T1000 (cell line): ENCODE measurements at regions not wholly inside any gene's neighbourhood (a gene's known extent, or its start where the extent isn't known, plus 50 kb on each side); places are given as distances from the start of the nearest gene placed in this dataset.

Experiments used
- DNase-seq: peaks from one replicate; lab custom pipeline; 2025; ENCODE audit warnings: mixed read lengths; lab: John Stamatoyannopoulos, UW

GRCh38 chr1:201656311-201657032 lies 117.5 kb downstream of the NAV1 start:
- peak; percentile 37 for DNase-seq

- DNase-seq = no peak
Measured at GRCh38 chr1:201659572-201659971, 120.6 kb downstream of the NAV1 start.

GRCh38 chr1:201660931-201661822 lies 122.2 kb downstream of the NAV1 start:
- no peak for DNase-seq

- DNase-seq = no peak
Measured at GRCh38 chr1:201661823-201662359, 123.0 kb downstream of the NAV1 start.

- DNase-seq = no peak
Measured at GRCh38 chr1:201662646-201663045, 123.7 kb downstream of the NAV1 start.

- DNase-seq = no peak
Measured at GRCh38 chr1:201663491-201664113, 124.7 kb downstream of the NAV1 start.

- no peak for DNase-seq
Measured at GRCh38 chr1:201665036-201665435, 126.1 kb downstream of the NAV1 start.

GRCh38 chr1:201666102-201666501 lies 127.2 kb downstream of the NAV1 start:
- DNase-seq = no peak

- DNase-seq = no peak
Measured at GRCh38 chr1:201666645-201667044, 127.7 kb downstream of the NAV1 start.

GRCh38 chr1:201667479-201667878 lies 128.6 kb downstream of the NAV1 start:
- no peak for DNase-seq

GRCh38 chr1:201670517-201670916 lies 131.6 kb downstream of the NAV1 start:
- no peak for DNase-seq

GRCh38 chr1:201672685-201673084 lies 133.8 kb downstream of the NAV1 start:
- no peak for DNase-seq

- no peak for DNase-seq
Measured at GRCh38 chr1:201673093-201673492, 134.2 kb downstream of the NAV1 start.

GRCh38 chr1:201673915-201674314 lies 135.0 kb downstream of the NAV1 start:
- no peak for DNase-seq

- no peak for DNase-seq
Measured at GRCh38 chr1:201675143-201675542, 136.2 kb downstream of the NAV1 start.

- DNase-seq = no peak
Measured at GRCh38 chr1:201676197-201676596, 137.3 kb downstream of the NAV1 start.

- DNase-seq = no peak
Measured at GRCh38 chr1:201676641-201677040, 137.7 kb downstream of the NAV1 start.

GRCh38 chr1:201678264-201679101 lies 139.6 kb downstream of the NAV1 start:
- DNase-seq = no peak

- no peak for DNase-seq
Measured at GRCh38 chr1:201681375-201681774, 142.4 kb downstream of the NAV1 start.

GRCh38 chr1:201682964-201683363 lies 144.0 kb downstream of the NAV1 start:
- DNase-seq = no peak

GRCh38 chr1:201683397-201683796 lies 144.5 kb downstream of the NAV1 start:
- no peak for DNase-seq

- DNase-seq = no peak
Measured at GRCh38 chr1:201685485-201685884, 143.5 kb upstream of the IPO9 start.
